ENCODE measurements at regions not wholly inside any gene's neighbourhood (a gene's known extent, or its start where the extent isn't known, plus 50 kb on each side); places are given as distances from the start of the nearest gene placed in this dataset.

- no peaks in the 10 kb centered on the region for H3K27me3 ChIP-seq (ENCODE audit: control insufficient read depth in 1 of 2, insufficient read depth in 2 of 2, low read length in 2 of 2)
- no peak overlapping the region for H3K27ac ChIP-seq (ENCODE audit: low read depth in 1 of 2, low read length in 2 of 2)
- H3K9me3 ChIP-seq (ENCODE audit: control insufficient read depth in 1 of 2, insufficient read depth in 1 of 2, low read length in 2 of 2): no peaks in the 10 kb centered on the region
- H3K4me3 ChIP-seq (ENCODE audit: low read length): no peak overlapping the region
- Mint-ChIP-seq H3K36me3 (ENCODE audit: low read depth) (no peaks in the 10 kb centered on the region), H3K9me3 (no peaks in the 10 kb centered on the region), H3K4me3 (no peak overlapping the region), H3K27me3 (no peaks in the 10 kb centered on the region), H3K27ac (no peak overlapping the region), H3K4me1 (ENCODE audit: low read depth) (peaks cover 22% of the 10 kb centered on the region)
- CTCF ChIA-PET: interaction anchor here (1.2 to 1.5 kb wide), 2 partner anchors 17 to 78 kb away, joined by 3 read pairs; no protein-coding TSS in a partner anchor
- POLR2A ChIA-PET: interaction anchor here (0.7 to 2.7 kb wide), 3 partner anchors 15 to 93 kb away, joined by 3 to 23 read pairs (median 8); no protein-coding TSS in a partner anchor
- TF ChIP-seq, protein P1, sequence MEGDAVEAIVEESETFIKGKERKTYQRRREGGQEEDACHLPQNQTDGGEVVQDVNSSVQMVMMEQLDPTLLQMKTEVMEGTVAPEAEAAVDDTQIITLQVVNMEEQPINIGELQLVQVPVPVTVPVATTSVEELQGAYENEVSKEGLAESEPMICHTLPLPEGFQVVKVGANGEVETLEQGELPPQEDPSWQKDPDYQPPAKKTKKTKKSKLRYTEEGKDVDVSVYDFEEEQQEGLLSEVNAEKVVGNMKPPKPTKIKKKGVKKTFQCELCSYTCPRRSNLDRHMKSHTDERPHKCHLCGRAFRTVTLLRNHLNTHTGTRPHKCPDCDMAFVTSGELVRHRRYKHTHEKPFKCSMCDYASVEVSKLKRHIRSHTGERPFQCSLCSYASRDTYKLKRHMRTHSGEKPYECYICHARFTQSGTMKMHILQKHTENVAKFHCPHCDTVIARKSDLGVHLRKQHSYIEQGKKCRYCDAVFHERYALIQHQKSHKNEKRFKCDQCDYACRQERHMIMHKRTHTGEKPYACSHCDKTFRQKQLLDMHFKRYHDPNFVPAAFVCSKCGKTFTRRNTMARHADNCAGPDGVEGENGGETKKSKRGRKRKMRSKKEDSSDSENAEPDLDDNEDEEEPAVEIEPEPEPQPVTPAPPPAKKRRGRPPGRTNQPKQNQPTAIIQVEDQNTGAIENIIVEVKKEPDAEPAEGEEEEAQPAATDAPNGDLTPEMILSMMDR (IDR thresholded peaks at IDR 0.05): no peak
- intact Hi-C loops (cut with DNase I, micrococcal nuclease): no loop called here
- DNase-seq (no peak), ATAC-seq (ENCODE audit: poor library complexity) (no peak)
- no peaks in the 10 kb centered on the region for H3K36me3 ChIP-seq (ENCODE audit: insufficient read depth, low read length)
- no peaks in the 10 kb centered on the region for H3K4me1 ChIP-seq (ENCODE audit: insufficient read depth, low read length)
These were observed 95.6 kb upstream of the IRF2BP2 start for GRCh38 chr1:234705615-234706014.

DNA sequence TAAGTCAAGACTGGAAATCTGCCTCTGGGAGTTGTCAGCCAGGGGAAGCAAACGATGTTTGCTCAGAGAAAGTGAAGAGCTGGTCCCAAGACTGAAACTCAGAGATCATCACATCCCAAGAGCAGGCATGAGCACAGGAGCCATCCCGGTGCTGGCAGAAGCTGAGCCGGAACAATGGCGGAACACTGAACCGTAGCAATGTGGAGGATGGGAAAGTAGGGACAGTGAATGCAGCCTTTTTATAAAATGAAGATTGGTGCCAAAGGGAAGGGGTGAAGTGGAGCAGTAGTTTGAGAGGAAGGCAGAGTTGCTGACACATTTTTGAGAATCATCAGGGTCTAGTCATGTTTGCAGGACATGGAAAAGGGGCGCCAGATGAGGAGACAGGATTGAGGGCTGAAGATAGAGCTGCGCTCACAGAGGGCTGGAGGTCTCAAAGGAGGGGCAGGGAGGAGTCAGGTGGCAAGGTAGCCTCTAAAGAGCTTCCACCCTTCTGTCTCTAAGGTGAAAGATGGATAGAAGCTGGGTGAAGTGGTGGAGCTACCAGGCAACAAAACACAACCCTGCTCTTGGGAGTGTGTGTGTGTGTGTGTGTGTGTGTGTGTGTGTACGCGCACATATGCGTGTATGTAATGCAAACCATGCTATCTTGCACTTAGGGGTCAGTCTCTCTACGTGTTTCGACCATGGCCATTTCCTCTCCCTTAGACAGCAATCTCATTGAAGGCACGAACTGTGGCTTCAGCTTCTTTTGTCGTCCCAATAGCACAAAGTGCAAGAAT, 94.3 kb upstream of the IRF2BP2 start:
- H3K4me3 ChIP-seq (ENCODE audit: low read length): no peak overlapping the region
- DNase-seq (no peak), ATAC-seq (ENCODE audit: poor library complexity) (no peak)
- H3K9me3 ChIP-seq (ENCODE audit: control insufficient read depth in 1 of 2, insufficient read depth in 1 of 2, low read length in 2 of 2): no peaks in the 10 kb centered on the region
- CTCF ChIA-PET: interaction anchor here (0.6 to 1.5 kb wide), 4 partner anchors 14 to 77 kb away, joined by 3 to 4 read pairs (median 3); no protein-coding TSS in a partner anchor
- POLR2A ChIA-PET: interaction anchor here (0.6 to 2.7 kb wide), 4 partner anchors 10 to 255 kb away, joined by 3 to 23 read pairs (median 6); no protein-coding TSS in a partner anchor
- Mint-ChIP-seq H3K36me3 (ENCODE audit: low read depth) (no peaks in the 10 kb centered on the region), H3K27ac (no peak overlapping the region), H3K27me3 (no peaks in the 10 kb centered on the region), H3K4me3 (no peak overlapping the region), H3K4me1 (ENCODE audit: low read depth) (peaks cover 22% of the 10 kb centered on the region), H3K9me3 (no peaks in the 10 kb centered on the region)
- H3K27me3 ChIP-seq (ENCODE audit: control insufficient read depth in 1 of 2, insufficient read depth in 2 of 2, low read length in 2 of 2): no peaks in the 10 kb centered on the region
- H3K27ac ChIP-seq (ENCODE audit: low read depth in 1 of 2, low read length in 2 of 2): no peak overlapping the region
- no peaks in the 10 kb centered on the region for H3K4me1 ChIP-seq (ENCODE audit: insufficient read depth, low read length)
- intact Hi-C loops (cut with DNase I, micrococcal nuclease): no loop called here
- TF ChIP-seq, protein P1 (IDR thresholded peaks at IDR 0.05): no peak
- no peaks in the 10 kb centered on the region for H3K36me3 ChIP-seq (ENCODE audit: insufficient read depth, low read length)

DNA sequence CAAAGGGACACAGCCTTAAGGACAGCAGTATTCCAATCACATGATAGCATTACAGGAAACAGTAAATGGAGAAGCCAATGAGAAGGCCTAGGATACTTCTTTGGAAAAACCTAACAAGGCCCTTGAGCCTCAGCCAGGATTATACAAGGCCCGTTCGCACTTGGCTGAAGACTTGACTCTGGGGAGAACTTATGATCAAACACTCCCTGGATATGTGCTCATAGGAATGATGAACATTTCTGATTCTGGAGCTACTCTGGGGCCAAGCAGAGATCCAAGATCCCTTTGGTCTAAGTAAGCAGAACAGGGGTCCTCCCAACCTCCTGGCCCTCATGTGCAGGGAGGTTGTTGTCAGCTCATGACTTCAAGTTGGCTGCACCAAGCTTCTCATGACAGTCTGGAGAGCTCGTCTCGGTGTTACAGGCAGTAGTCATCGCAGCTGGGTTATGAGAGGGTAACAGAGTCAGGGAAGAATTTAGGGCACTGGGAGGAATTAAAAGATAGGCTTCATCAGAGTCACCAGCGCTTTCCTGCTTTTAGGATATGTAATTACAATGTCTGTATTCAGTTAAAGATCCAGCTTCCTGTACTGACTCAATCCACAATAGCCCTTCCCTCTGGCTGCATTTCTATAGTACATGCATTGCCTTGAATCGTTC, 92.5 kb upstream of the IRF2BP2 start:
- CTCF ChIA-PET: interaction anchor here (1.5 kb wide), 1 partner anchor 28 kb away, joined by 5 read pairs; no protein-coding TSS in a partner anchor
- Mint-ChIP-seq H3K27ac (no peak overlapping the region), H3K4me3 (no peak overlapping the region), H3K9me3 (no peaks in the 10 kb centered on the region), H3K27me3 (no peaks in the 10 kb centered on the region), H3K4me1 (ENCODE audit: low read depth) (peaks cover 12% of the 10 kb centered on the region), H3K36me3 (ENCODE audit: low read depth) (no peaks in the 10 kb centered on the region)
- Histone ChIP-seq H3K36me3 (ENCODE audit: insufficient read depth, low read length) (no peaks in the 10 kb centered on the region), H3K27ac (ENCODE audit: low read depth in 1 of 2, low read length in 2 of 2) (no peak overlapping the region), H3K27me3 (ENCODE audit: control insufficient read depth in 1 of 2, insufficient read depth in 2 of 2, low read length in 2 of 2) (no peaks in the 10 kb centered on the region), H3K4me1 (ENCODE audit: insufficient read depth, low read length) (no peaks in the 10 kb centered on the region), H3K4me3 (ENCODE audit: low read length) (no peak overlapping the region), H3K9me3 (ENCODE audit: control insufficient read depth in 1 of 2, insufficient read depth in 1 of 2, low read length in 2 of 2) (no peaks in the 10 kb centered on the region)
- intact Hi-C loops (cut with DNase I, micrococcal nuclease): no loop called here
- TF ChIP-seq, protein P1 (IDR thresholded peaks at IDR 0.05): no peak
- DNase-seq (no peak), ATAC-seq (ENCODE audit: poor library complexity) (no peak)
- POLR2A ChIA-PET: no interaction called here
